Pons (tissue), 1 donor: ENCODE measurements at regions not wholly inside any gene's neighbourhood (a gene's known extent, or its start where the extent isn't known, plus 50 kb on each side); places are given as distances from the start of the nearest gene placed in this dataset.
"Not testable (repeated sequence)": the region's sequence is repeated elsewhere in the genome, so short reads cannot be mapped to it uniquely, and the experiment has no call there.

Experiments
- DNase-seq: peaks from one replicate; pipeline ENCODE4 v3.0.0-alpha.2; 2016; ENCODE audit warnings: low spot score

GRCh38 chr1:82143108-82143833, 342.5 kb downstream of the ADGRL2 start:
- DNase-seq: no peak

GRCh38 chr1:82141390-82141789, 340.7 kb downstream of the ADGRL2 start:
- DNase-seq: no peak

- DNase-seq: no peak
Observed at GRCh38 chr1:82139751-82140468, 339.2 kb downstream of the ADGRL2 start.

- DNase-seq: not testable (repeated sequence)
Observed at GRCh38 chr1:82136351-82136750, 335.6 kb downstream of the ADGRL2 start.

- no peak for DNase-seq
Observed at GRCh38 chr1:82125866-82126265, 325.1 kb downstream of the ADGRL2 start.

- DNase-seq: no peak
Observed at GRCh38 chr1:82125119-82125518, 324.4 kb downstream of the ADGRL2 start.

- no peak for DNase-seq
Observed at GRCh38 chr1:82121421-82121820, 320.7 kb downstream of the ADGRL2 start.

- no peak for DNase-seq
Observed at GRCh38 chr1:82116105-82116504, 315.4 kb downstream of the ADGRL2 start.

GRCh38 chr1:82114887-82115286, 314.2 kb downstream of the ADGRL2 start:
- no peak for DNase-seq

GRCh38 chr1:82110366-82111254, 309.9 kb downstream of the ADGRL2 start:
- DNase-seq: peak; percentile 2

GRCh38 chr1:82108843-82109242, 308.1 kb downstream of the ADGRL2 start:
- no peak for DNase-seq

- no peak for DNase-seq
Observed at GRCh38 chr1:82106672-82107071, 305.9 kb downstream of the ADGRL2 start.

- DNase-seq: no peak
Observed at GRCh38 chr1:82099170-82099569, 298.4 kb downstream of the ADGRL2 start.

- no peak for DNase-seq
Observed at GRCh38 chr1:82094136-82094535, 293.4 kb downstream of the ADGRL2 start.

- no peak for DNase-seq
Observed at GRCh38 chr1:82091729-82092128, 291.0 kb downstream of the ADGRL2 start.

- DNase-seq: no peak
Observed at GRCh38 chr1:82091265-82091664, 290.5 kb downstream of the ADGRL2 start.

GRCh38 chr1:82090104-82090503, 289.4 kb downstream of the ADGRL2 start:
- no peak for DNase-seq

- no peak for DNase-seq
Observed at GRCh38 chr1:82086739-82087138, 286.0 kb downstream of the ADGRL2 start.

- DNase-seq: no peak
Observed at GRCh38 chr1:82079607-82080006, 278.9 kb downstream of the ADGRL2 start.

GRCh38 chr1:82073659-82074058, 272.9 kb downstream of the ADGRL2 start:
- DNase-seq: no peak

GRCh38 chr1:82073071-82073470, 272.3 kb downstream of the ADGRL2 start:
- no peak for DNase-seq

GRCh38 chr1:82065916-82066315, 265.2 kb downstream of the ADGRL2 start:
- DNase-seq: no peak

- DNase-seq: no peak
Observed at GRCh38 chr1:82064691-82065090, 264.0 kb downstream of the ADGRL2 start.
